WTC11 (cell line): ENCODE measurements at regions not wholly inside any gene's neighbourhood (a gene's known extent, or its start where the extent isn't known, plus 50 kb on each side); places are given as distances from the start of the nearest gene placed in this dataset.
A peak's percentile ranks its signal among the peaks of the same experiment; 100 is the strongest.

Experiments
- ATAC-seq: fragments of 200-7000 bp; cut with Tn5 transposase; 2 replicates; pipeline ENCODE4 v1.10.0; 2021; ENCODE audit warnings: mild to moderate bottlenecking, moderate library complexity
- CTCF ChIA-PET: fragments of 300-600 bp; sonication (Branson Sonifier 250); formaldehyde crosslinking; loops from one replicate; lab custom pipeline; 2021; ENCODE audit warnings: antibody characterized with exemption; lab: Charles Lee
- POLR2A ChIA-PET: fragments of 350-600 bp; sonication (Branson Sonifier 250); formaldehyde crosslinking; loops from one replicate; lab custom pipeline; 2021; ENCODE audit warnings: antibody characterized with exemption; lab: Charles Lee
- DNase-seq: peaks from one replicate; pipeline ENCODE4 v3.0.0; 2021; ENCODE audit warnings: low spot score
- H3K27ac Mint-ChIP-seq: 2 replicates; pipeline ENCODE4 v1.8.0; 2021; ENCODE audit warnings: mixed read lengths
- H3K27me3 Mint-ChIP-seq: 2 replicates; pipeline ENCODE4 v1.8.0; 2021; ENCODE audit warnings: low read depth, mild to moderate bottlenecking, moderate library complexity, mixed read lengths
- H3K36me3 Mint-ChIP-seq: 2 replicates; pipeline ENCODE4 v1.8.0; 2021; ENCODE audit warnings: mixed read lengths
- H3K4me1 Mint-ChIP-seq: 2 replicates; pipeline ENCODE4 v1.8.0; 2022; ENCODE audit warnings: mixed read lengths
- H3K4me3 Mint-ChIP-seq: 2 replicates; pipeline ENCODE4 v1.8.0; 2021; ENCODE audit warnings: mild to moderate bottlenecking, moderate library complexity, mixed read lengths
- H3K9me3 Mint-ChIP-seq: 2 replicates; pipeline ENCODE4 v1.8.0; 2021; ENCODE audit warnings: mixed read lengths
- CREM ChIP-seq: sonication (generic); formaldehyde crosslinking; IDR thresholded peaks from 2 replicates; pipeline ENCODE4 v1.8.1; 2022; ENCODE audit warnings: mild to moderate bottlenecking, missing genetic modification reagents, moderate library complexity
- MYBL2 ChIP-seq: sonication (generic); formaldehyde crosslinking; IDR thresholded peaks from 2 replicates; pipeline ENCODE4 v1.8.1; 2023; ENCODE audit warnings: mild to moderate bottlenecking, moderate library complexity, missing genetic modification reagents
- NR3C1 ChIP-seq: sonication (generic); formaldehyde crosslinking; conservative IDR thresholded peaks from 2 replicates; pipeline ENCODE4 v1.8.1; 2023; ENCODE audit warnings: low read depth, mild to moderate bottlenecking, missing genetic modification reagents
- PRRX2 ChIP-seq: fragments of 250-450 bp; sonication (Bioruptor Pico); IDR thresholded peaks from 2 replicates; pipeline ENCODE4 v1.8.0; 2021; ENCODE audit warnings: mild to moderate bottlenecking
- TEAD1 ChIP-seq: sonication (generic); formaldehyde crosslinking; IDR thresholded peaks from 2 replicates; pipeline ENCODE4 v1.8.0; 2022; ENCODE audit warnings: mild to moderate bottlenecking, missing genetic modification reagents
- TF ChIP-seq, protein P1 (sequence below): fragments of 250-450 bp; sonication (Bioruptor Pico); IDR thresholded peaks from 2 replicates; pipeline ENCODE4 v1.9.0; 2021; ENCODE audit warnings: mild to moderate bottlenecking
- TF ChIP-seq, protein P2 (sequence below): sonication (generic); formaldehyde crosslinking; IDR thresholded peaks from 2 replicates; pipeline ENCODE4 v1.8.0; 2023; ENCODE audit warnings: missing genetic modification reagents, mild to moderate bottlenecking, borderline replicate concordance
- TF ChIP-seq, protein P3 (sequence below): sonication (generic); formaldehyde crosslinking; conservative IDR thresholded peaks from 2 replicates; pipeline ENCODE4 v1.8.1; 2022; ENCODE audit warnings: mild to moderate bottlenecking, missing genetic modification reagents
- TF ChIP-seq, protein P4 (sequence below): fragments of 250-450 bp; sonication (Bioruptor Pico); IDR thresholded peaks from 2 replicates; pipeline ENCODE4 v1.9.0; 2021; ENCODE audit warnings: mild to moderate bottlenecking
- TF ChIP-seq, protein P5 (sequence below): fragments of 250-450 bp; sonication (Bioruptor Pico); conservative IDR thresholded peaks from 2 replicates; pipeline ENCODE4 v1.9.0; 2021; ENCODE audit warnings: mild to moderate bottlenecking

DNA sequence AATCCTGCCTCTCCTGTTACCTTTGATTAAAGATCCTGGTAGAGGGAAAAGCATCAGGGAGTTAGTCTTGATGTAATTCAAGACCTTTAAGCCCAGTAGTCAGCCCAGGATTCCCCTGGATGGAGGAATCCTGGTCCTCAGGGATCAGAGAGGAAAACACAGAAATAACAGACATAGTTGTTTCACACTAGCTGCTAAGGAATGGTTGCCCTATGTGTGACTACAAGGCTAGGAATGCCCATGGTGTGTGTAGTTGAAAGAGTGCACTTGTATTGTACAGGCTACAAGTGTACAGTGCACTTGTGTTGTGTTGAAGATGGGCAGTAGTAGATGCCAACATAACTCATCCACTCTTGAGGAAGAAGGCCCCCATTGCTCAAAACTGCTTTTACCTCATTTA, 226.8 kb downstream of the AASDHPPT start:
- Mint-ChIP-seq H3K27me3 (no peaks in the 10 kb centered on the region), H3K27ac (no peak overlapping the region), H3K4me1 (0 out of 2 replicates have a peak, but pooled peaks cover 2% of the 10 kb centered on the region), H3K9me3 (peaks cover 53% of the 10 kb centered on the region), H3K36me3 (peaks cover 34% of the 10 kb centered on the region), H3K4me3 (no peak overlapping the region)
- TF ChIP-seq PRRX2: no peak
- TF ChIP-seq, protein P1, sequence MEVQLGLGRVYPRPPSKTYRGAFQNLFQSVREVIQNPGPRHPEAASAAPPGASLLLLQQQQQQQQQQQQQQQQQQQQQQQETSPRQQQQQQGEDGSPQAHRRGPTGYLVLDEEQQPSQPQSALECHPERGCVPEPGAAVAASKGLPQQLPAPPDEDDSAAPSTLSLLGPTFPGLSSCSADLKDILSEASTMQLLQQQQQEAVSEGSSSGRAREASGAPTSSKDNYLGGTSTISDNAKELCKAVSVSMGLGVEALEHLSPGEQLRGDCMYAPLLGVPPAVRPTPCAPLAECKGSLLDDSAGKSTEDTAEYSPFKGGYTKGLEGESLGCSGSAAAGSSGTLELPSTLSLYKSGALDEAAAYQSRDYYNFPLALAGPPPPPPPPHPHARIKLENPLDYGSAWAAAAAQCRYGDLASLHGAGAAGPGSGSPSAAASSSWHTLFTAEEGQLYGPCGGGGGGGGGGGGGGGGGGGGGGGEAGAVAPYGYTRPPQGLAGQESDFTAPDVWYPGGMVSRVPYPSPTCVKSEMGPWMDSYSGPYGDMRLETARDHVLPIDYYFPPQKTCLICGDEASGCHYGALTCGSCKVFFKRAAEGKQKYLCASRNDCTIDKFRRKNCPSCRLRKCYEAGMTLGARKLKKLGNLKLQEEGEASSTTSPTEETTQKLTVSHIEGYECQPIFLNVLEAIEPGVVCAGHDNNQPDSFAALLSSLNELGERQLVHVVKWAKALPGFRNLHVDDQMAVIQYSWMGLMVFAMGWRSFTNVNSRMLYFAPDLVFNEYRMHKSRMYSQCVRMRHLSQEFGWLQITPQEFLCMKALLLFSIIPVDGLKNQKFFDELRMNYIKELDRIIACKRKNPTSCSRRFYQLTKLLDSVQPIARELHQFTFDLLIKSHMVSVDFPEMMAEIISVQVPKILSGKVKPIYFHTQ (CRISPR knock-in tag): no peak
- TF ChIP-seq NR3C1 (CRISPR knock-in tag): no peak
- TF ChIP-seq CREM (CRISPR knock-in tag): no peak
- TF ChIP-seq, protein P2, sequence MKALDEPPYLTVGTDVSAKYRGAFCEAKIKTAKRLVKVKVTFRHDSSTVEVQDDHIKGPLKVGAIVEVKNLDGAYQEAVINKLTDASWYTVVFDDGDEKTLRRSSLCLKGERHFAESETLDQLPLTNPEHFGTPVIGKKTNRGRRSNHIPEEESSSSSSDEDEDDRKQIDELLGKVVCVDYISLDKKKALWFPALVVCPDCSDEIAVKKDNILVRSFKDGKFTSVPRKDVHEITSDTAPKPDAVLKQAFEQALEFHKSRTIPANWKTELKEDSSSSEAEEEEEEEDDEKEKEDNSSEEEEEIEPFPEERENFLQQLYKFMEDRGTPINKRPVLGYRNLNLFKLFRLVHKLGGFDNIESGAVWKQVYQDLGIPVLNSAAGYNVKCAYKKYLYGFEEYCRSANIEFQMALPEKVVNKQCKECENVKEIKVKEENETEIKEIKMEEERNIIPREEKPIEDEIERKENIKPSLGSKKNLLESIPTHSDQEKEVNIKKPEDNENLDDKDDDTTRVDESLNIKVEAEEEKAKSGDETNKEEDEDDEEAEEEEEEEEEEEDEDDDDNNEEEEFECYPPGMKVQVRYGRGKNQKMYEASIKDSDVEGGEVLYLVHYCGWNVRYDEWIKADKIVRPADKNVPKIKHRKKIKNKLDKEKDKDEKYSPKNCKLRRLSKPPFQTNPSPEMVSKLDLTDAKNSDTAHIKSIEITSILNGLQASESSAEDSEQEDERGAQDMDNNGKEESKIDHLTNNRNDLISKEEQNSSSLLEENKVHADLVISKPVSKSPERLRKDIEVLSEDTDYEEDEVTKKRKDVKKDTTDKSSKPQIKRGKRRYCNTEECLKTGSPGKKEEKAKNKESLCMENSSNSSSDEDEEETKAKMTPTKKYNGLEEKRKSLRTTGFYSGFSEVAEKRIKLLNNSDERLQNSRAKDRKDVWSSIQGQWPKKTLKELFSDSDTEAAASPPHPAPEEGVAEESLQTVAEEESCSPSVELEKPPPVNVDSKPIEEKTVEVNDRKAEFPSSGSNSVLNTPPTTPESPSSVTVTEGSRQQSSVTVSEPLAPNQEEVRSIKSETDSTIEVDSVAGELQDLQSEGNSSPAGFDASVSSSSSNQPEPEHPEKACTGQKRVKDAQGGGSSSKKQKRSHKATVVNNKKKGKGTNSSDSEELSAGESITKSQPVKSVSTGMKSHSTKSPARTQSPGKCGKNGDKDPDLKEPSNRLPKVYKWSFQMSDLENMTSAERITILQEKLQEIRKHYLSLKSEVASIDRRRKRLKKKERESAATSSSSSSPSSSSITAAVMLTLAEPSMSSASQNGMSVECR (CRISPR knock-in tag): no peak
- ChIA-PET CTCF (no interaction called here), POLR2A (no interaction called here)
- no peak for DNase-seq
- ATAC-seq: no peak

DNA sequence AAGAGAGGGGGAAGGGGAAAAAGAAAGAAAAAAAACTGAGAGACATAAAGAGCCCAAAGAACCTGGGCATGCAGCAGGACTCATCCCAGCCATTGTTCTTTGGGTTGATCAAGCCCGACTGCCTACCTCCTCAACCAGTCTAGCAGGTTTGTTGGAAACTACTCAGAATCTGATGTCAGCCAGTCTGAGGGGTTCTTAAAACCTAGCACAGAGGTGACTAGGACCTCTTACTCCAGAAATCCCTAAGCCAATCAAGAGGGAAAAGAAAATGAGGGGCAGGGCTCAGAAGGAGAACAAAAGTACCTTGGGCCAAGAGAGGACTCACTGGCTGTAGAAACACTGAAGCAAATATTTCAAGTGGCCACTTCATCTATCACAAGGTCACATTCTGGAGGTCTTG, 228.0 kb downstream of the AASDHPPT start:
- H3K27ac Mint-ChIP-seq: no peak overlapping the region
- peaks cover 46% of the 10 kb centered on the region for H3K9me3 Mint-ChIP-seq
- ATAC-seq (peak; percentile 32; the same call in 1 of the 2 replicates), DNase-seq (no peak)
- H3K36me3 Mint-ChIP-seq: peaks cover 29% of the 10 kb centered on the region
- TF ChIP-seq, protein P3, sequence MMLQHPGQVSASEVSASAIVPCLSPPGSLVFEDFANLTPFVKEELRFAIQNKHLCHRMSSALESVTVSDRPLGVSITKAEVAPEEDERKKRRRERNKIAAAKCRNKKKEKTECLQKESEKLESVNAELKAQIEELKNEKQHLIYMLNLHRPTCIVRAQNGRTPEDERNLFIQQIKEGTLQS (CRISPR knock-in tag): no peak
- TF ChIP-seq, protein P4, sequence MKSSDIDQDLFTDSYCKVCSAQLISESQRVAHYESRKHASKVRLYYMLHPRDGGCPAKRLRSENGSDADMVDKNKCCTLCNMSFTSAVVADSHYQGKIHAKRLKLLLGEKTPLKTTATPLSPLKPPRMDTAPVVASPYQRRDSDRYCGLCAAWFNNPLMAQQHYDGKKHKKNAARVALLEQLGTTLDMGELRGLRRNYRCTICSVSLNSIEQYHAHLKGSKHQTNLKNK (CRISPR knock-in tag): no peak
- TF ChIP-seq TEAD1 (no peak), MYBL2 (CRISPR knock-in tag) (no peak)
- TF ChIP-seq, protein P2 (CRISPR knock-in tag): no peak
- TF ChIP-seq, protein P5, sequence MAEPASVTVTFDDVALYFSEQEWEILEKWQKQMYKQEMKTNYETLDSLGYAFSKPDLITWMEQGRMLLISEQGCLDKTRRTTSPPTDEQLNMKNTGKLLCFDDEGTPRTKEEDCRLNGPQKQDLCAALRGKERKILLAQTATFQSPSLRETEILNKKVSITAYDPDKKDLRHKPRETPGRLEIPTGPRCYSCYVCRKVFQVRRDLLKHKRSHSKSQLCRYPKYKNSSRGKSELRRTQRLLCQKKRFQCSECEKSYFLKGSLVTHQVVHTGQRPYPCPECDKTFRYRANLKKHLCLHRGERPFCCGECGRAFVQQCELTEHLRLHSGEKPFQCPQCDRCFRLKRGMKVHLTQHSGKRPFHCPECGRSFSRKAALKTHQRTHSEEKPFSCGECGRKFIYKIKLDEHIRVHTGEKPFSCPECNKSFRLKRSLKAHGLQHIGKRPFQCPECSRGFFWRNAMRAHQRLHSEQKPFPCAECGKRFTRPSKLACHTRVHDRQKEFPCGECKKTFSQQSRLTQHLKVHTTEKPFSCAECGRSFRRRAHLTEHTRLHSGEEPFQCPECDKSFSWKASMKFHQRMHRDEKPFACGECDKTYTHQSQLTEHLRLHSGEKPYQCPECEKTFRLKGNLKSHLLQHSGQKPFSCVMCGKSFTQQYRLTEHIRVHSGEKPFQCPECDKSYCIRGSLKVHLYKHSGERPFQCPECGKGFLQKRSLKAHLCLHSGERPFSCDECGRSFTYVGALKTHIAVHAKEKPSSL (CRISPR knock-in tag): no peak
- TF ChIP-seq, all 79 proteins: peak for 0
- CTCF ChIA-PET: no interaction called here
- Mint-ChIP-seq H3K4me3 (no peak overlapping the region), H3K27me3 (no peaks in the 10 kb centered on the region), H3K4me1 (0 out of 2 replicates have a peak, but pooled peaks cover 2% of the 10 kb centered on the region)
- POLR2A ChIA-PET: no interaction called here
